ENCODE measurements at regions not wholly inside any gene's neighbourhood (a gene's known extent, or its start where the extent isn't known, plus 50 kb on each side); places are given as distances from the start of the nearest gene placed in this dataset.

DNA sequence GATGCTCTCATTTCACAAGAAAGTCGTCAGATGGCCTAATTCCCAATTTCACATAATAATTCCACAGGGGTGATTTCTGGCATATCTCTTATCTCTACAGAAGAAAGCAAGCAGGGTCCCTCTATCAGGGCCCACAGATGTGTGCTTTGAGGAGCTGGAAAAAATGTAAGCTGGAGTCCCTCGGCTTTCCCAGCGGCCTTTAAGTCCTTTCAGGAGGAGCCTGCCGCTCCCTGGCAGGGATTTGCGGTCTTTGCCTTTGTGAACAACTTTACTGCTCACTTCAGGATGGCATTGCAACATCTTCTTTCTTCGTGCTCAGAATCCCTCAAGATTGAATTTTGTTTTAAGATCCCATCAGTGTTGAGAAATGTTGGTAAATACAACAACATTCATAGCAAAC is 83.0 kb downstream of the FZD10 start:
- TF ChIP-seq, protein P1, sequence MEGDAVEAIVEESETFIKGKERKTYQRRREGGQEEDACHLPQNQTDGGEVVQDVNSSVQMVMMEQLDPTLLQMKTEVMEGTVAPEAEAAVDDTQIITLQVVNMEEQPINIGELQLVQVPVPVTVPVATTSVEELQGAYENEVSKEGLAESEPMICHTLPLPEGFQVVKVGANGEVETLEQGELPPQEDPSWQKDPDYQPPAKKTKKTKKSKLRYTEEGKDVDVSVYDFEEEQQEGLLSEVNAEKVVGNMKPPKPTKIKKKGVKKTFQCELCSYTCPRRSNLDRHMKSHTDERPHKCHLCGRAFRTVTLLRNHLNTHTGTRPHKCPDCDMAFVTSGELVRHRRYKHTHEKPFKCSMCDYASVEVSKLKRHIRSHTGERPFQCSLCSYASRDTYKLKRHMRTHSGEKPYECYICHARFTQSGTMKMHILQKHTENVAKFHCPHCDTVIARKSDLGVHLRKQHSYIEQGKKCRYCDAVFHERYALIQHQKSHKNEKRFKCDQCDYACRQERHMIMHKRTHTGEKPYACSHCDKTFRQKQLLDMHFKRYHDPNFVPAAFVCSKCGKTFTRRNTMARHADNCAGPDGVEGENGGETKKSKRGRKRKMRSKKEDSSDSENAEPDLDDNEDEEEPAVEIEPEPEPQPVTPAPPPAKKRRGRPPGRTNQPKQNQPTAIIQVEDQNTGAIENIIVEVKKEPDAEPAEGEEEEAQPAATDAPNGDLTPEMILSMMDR (conservative IDR thresholded peaks at IDR 0.05; ENCODE audit: low read depth, low read length), result no peak
- H3K4me3 ChIP-seq (ENCODE audit: low read length), result no peak overlapping the region
- DNase-seq (ENCODE audit: low read depth), result no peak

DNA sequence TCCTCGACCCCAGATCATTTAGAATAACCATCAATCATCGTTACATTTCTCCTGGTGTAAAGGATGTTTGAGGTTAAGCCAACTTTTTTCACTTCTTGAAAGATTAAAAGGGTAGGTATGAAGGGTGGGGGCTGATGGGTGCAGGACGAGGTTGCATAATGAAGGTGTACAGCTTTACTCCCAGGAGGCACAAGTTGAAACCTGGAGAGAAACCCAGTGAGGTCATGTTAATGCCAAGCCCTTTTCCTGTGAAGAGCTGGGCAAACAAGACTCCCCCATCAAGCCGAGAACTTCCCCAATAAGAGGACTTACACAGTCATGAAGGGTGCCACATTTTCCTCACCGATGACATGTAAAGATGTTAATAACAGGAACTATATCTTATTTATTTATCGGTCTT is 84.3 kb downstream of the FZD10 start:
- TF ChIP-seq, protein P1 (conservative IDR thresholded peaks at IDR 0.05; ENCODE audit: low read depth, low read length), result no peak
- H3K4me3 ChIP-seq (ENCODE audit: low read length), result no peak overlapping the region
- DNase-seq (ENCODE audit: low read depth), result no peak

DNA sequence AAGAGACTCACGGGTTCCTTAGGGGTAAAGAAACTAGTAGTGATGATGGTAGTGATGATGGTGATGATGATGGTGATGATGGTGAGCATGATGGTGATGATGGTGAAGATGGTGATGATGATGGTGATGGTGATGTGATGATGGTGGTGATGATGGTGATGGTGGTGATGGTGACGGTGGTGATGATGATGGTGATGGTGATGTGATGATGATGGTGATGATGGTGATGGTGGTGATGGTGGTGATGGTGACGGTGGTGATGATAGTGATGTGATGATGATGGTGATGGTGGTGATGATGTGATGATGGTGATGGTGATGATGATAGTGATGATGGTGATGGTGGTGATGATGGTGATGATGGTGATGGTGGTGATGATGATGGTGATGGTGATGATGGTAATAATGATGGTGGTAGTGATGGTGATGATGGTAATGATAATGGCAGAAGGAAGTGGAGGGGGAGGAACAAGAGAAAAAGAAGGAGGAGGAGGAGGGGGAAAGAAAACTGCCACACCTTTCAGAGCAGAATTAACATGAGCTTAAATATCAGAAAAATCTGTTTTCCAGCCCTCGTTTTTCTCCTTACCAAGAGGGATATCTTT is 85.5 kb downstream of the FZD10 start:
- H3K4me3 ChIP-seq (ENCODE audit: low read length), result no peak overlapping the region
- TF ChIP-seq, protein P1 (conservative IDR thresholded peaks at IDR 0.05; ENCODE audit: low read depth, low read length), result no peak
- DNase-seq (ENCODE audit: low read depth), result no peak

DNA sequence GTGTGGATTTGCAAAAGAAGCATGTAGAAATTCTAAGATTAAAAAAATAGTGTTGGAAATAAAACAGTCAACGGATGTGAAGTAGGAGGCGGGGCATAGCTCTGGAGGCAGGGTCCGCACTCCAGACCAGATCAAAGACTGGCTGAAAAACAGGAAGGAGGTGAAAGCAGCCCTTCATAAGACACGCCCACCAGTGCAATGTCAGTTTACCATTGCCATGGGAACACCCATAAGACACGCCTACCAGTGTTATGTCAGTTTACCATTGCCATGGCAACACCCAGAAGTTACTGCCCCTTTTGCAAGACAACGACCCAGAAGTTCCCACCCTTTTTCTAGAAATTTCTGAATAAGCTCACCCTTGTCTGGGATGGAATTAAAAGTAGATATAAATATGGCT is 87.1 kb downstream of the FZD10 start:
- no peak overlapping the region for H3K4me3 ChIP-seq (ENCODE audit: low read length)
- DNase-seq (ENCODE audit: low read depth), result no peak
- TF ChIP-seq, protein P1 (conservative IDR thresholded peaks at IDR 0.05; ENCODE audit: low read depth, low read length), result no peak

DNA sequence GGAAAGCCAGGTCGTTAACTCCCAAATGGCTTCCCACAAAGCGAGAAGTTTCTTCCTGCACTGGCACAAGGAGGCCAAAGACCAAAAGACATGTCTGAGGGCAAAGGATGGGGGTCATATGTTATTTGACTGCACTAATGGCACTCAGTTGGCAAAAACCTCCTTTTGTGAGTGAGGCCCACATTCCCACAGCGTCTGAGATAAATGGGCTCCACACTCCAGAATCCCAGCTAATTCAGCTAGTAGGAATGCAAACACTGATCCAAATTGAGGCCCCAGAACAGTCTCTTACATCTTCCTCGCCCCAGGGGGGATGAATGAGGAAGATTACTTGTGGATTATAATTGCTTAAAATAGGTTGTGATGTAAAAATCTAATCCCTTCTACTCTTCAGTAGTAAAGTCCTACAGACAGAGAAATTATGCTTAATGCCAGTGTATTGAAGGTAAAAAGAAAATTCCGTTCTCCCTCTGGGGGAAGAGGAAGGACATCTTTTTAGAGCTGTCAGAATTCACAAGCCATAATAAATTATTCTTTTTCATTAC is 86.4 kb upstream of the PIWIL1 start:
- TF ChIP-seq, protein P1 (conservative IDR thresholded peaks at IDR 0.05; ENCODE audit: low read depth, low read length), result no peak
- DNase-seq (ENCODE audit: low read depth), result no peak

DNA sequence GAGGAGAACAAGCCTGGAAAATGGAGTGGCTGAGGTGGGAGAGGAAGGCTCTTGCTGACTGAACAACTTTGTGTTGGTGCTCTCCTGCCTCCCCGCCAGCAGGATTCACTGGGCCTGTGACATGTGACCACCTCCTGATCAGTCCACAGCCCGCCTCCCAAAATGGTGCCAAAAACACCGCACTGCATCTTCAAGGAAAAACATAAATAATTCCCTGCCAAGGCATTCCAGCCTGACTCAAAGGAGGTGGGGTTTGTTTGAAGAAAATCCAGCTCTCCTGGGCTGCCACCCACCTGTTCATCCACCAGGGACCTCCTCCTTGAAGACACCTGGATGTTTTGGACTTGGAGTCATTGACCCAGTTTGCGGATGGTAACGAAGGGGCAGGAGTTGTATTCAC is 83.8 kb upstream of the PIWIL1 start:
- DNase-seq (ENCODE audit: low read depth), result no peak
- TF ChIP-seq, protein P1 (conservative IDR thresholded peaks at IDR 0.05; ENCODE audit: low read depth, low read length), result no peak
- no peak overlapping the region for H3K4me3 ChIP-seq (ENCODE audit: low read length)

More for the DNA sequence above, 86.4 kb upstream of the PIWIL1 start:
- no peak overlapping the region for H3K4me3 ChIP-seq (ENCODE audit: low read length)

Measured in retinal pigment epithelial cell (primary cell).